ENCODE measurements at regions not wholly inside any gene's neighbourhood (a gene's known extent, or its start where the extent isn't known, plus 50 kb on each side); places are given as distances from the start of the nearest gene placed in this dataset.
"Not testable (repeated sequence)": the region's sequence is repeated elsewhere in the genome, so short reads cannot be mapped to it uniquely, and the experiment has no call there.

- TF ChIP-seq CTCF (IDR thresholded peaks at IDR 0.05; ENCODE audit: low read depth, low read length); POLR2A (IDR thresholded peaks at IDR 0.05; ENCODE audit: extremely low read depth, insufficient read length); MYC (IDR thresholded peaks at IDR 0.05; ENCODE audit: low read depth, low read length); MAX (IDR thresholded peaks at IDR 0.05; ENCODE audit: low read depth, low read length): not testable (repeated sequence)
Observed at GRCh38 chr7:124171812-124172211, 138.9 kb upstream of the TMEM229A start.

Measured in NB4 (cell line).